ENCODE measurements at regions not wholly inside any gene's neighbourhood (a gene's known extent, or its start where the extent isn't known, plus 50 kb on each side); places are given as distances from the start of the nearest gene placed in this dataset.

DNA sequence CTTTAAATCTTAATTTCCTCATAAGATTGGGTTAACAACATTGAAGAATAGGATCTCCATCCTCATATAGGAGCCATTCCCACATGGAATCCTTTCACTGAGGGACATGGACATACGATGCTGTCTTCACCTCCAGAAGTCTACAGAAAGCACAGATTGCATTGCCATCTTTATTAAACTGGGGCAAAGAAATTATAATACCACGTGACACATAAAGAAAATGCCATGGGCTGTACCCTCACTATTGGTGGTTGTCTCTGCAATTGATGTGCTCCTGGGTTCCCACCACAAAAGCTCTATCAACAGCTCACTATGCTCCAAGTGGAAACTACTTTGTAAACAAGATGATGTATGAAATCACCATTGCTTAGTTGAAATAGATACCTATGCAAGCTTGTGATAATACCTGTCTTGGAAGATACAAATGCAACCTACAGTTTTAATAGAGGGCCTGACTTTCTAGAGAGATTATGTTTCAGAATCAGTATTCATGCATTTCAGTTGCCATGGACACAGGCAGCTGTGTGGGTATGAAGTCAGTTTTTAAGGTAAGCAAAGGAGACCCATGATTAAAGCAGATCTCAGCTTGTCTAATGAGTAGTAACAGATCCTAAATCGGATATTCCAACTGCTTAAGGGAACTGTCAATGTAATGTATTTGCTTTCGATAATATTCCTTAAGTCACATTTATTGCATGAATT lies 337.0 kb downstream of the RAD51AP2 start:
- TF ChIP-seq POLR2A (IDR thresholded peaks at IDR 0.05; ENCODE audit: low read depth, low read length), result no peak
- no peak for DNase-seq (ENCODE audit: insufficient read length)
- no peak for FAIRE-seq

DNA sequence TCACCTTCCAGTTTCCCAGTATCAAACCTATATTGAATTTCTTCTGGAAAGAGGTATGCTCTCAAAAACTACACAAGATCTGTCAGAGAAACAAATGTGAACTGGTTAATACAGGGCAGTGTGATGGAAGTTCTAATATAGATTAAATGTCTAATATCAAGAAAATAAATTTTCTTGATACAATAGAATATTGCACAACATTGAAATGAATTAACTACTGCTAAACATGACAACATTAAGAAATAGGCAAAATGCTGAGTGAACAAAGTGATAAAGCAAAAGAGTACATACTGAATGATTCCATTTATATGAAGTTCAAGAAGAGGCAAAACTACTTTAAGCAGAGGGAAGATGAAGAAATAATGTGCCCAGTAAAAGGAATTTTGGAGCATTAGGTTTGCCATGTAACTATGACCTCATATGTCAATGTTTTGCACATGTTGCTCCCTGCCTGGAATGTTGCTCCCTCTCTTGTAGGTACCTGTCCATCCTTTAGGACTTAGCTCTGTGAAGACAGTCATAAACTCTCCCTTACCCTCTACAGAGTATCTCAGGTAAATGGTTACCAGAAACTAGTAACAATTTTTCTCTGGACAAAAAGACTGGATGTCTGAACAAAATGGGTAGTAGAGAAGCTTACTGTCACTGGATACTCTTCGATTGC lies 339.0 kb downstream of the RAD51AP2 start:
- no peak for DNase-seq (ENCODE audit: insufficient read length)
- no peak for FAIRE-seq
- TF ChIP-seq TAF1 (IDR thresholded peaks at IDR 0.05; ENCODE audit: borderline replicate concordance, low read depth, low read length), result no peak
- no peak for TF ChIP-seq POLR2AphosphoS5 (IDR thresholded peaks at IDR 0.05; ENCODE audit: low read depth, low read length)
- TF ChIP-seq POLR2A (IDR thresholded peaks at IDR 0.05; ENCODE audit: low read depth, low read length), result no peak

DNA sequence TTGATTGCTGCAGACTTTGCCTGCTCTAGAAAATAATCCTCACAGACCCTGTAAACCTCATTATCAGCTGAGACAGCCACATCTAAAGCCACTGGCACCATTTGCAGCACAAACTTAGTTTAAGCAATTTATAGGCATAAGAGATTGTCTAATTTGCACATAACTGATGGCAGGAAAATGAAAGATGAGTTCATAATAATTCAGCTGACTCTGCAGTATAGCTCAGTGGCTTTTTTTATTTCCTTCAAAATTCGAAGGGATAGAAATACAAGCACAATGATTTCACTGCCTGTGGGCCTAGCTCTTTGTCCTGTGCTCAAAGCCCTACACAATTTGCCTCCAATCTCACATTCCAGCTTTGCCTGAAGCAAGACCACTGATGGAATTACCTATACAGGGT lies 341.2 kb downstream of the RAD51AP2 start:
- FAIRE-seq, result no peak
- TF ChIP-seq POLR2AphosphoS5 (IDR thresholded peaks at IDR 0.05; ENCODE audit: low read depth, low read length), result no peak
- no peak for TF ChIP-seq TAF1 (IDR thresholded peaks at IDR 0.05; ENCODE audit: borderline replicate concordance, low read depth, low read length)
- TF ChIP-seq POLR2A (IDR thresholded peaks at IDR 0.05; ENCODE audit: low read depth, low read length), result no peak

DNA sequence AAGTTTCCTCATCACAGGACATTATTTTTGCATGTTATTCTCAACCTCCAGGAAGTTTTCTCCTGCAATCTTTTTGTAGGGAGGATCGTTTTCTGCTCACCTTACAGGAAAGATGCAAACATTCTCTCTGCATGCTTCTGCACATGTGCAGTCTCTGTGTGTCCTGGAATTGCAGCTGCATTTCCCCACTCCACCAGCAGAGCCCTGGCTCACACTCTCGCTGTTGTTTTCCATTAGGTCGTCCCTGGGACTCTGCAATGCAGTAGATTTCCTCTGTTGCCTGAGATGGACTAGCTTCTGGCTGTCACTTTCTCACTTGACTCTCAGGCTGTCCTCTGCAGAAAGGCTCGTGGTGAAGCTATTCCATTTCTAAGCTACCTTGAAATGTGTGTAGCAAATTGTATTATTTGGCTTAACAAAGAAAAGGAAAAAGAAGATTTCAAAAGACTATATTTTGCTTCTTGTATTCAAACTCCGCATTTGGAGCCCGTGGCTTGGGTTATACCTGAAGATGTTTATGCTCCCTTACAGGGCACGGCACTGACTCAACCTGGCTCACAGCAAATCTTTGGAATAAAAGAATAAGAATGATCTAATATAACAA lies 346.7 kb downstream of the RAD51AP2 start:
- TF ChIP-seq TAF1 (IDR thresholded peaks at IDR 0.05; ENCODE audit: borderline replicate concordance, low read depth, low read length), result no peak
- no peak for TF ChIP-seq POLR2AphosphoS5 (IDR thresholded peaks at IDR 0.05; ENCODE audit: low read depth, low read length)
- TF ChIP-seq POLR2A (IDR thresholded peaks at IDR 0.05; ENCODE audit: low read depth, low read length), result no peak
- DNase-seq (ENCODE audit: insufficient read length), result no peak
- no peak for FAIRE-seq

More for the DNA sequence above, 341.2 kb downstream of the RAD51AP2 start:
- no peak for DNase-seq (ENCODE audit: insufficient read length)

DNA sequence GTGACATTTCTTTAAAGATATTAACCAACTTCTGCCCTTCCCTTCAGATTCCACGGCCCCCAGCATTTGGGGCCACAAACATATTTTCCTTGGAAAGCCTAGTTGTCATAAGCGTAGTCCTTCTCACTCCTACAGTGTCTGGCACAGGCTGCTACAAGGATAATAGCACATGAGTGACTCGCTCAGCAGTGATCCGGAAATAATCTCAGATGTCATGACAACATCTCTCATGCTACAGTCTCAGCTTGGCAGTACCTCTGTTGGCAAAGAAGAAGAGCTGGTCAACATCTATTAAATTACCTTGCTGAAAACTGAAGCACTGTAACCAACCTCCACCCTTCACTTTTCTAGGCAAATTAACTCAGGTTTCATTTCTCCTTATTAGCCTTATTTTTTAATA lies 351.7 kb downstream of the RAD51AP2 start:
- FAIRE-seq (no peak), DNase-seq (ENCODE audit: insufficient read length) (no peak)

DNA sequence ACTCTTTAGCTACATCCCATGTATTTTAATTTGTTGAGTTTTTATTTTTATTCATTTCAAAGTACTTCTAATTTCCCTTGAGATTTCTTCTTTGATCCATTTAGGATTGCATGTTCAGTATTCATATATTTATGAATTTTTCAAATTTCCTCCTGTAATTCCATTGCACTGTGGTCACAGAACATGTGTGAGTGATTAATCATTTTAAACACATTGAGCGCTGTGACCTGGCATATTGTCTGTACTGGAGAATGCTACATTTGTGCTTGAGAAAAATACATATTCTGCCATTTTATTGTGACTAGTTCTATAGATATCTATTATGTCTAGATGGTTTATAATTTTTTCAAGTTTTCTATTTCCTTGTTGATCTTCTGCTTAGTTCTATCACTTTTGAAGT lies 353.7 kb downstream of the RAD51AP2 start:
- no peak for DNase-seq (ENCODE audit: insufficient read length)
- TF ChIP-seq TAF1 (IDR thresholded peaks at IDR 0.05; ENCODE audit: borderline replicate concordance, low read depth, low read length) (no peak), POLR2A (IDR thresholded peaks at IDR 0.05; ENCODE audit: low read depth, low read length) (no peak), POLR2AphosphoS5 (IDR thresholded peaks at IDR 0.05; ENCODE audit: low read depth, low read length) (no peak)
- FAIRE-seq, result no peak

More for the DNA sequence above, 351.7 kb downstream of the RAD51AP2 start:
- TF ChIP-seq POLR2AphosphoS5 (IDR thresholded peaks at IDR 0.05; ENCODE audit: low read depth, low read length) (no peak), POLR2A (IDR thresholded peaks at IDR 0.05; ENCODE audit: low read depth, low read length) (no peak), TAF1 (IDR thresholded peaks at IDR 0.05; ENCODE audit: borderline replicate concordance, low read depth, low read length) (no peak)

DNA sequence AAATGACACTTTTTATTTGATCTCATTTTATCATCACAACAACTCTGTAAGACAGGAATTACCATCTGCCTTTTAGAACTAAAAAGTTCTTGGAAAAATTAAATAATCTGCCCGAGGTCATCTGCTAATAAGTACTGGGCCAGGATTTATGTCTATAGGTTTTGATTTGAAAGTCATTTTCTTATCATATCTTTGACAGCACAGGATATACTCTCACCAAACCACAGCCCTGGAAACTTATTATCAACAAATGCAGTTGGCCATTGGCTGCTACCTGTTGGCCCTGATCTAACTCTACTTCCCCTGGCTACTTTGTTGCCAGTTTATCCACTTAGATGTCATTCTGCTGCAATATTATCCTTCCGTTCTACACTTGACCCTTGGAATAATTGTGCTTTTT lies 354.6 kb downstream of the RAD51AP2 start:
- DNase-seq (ENCODE audit: insufficient read length), result no peak
- TF ChIP-seq POLR2AphosphoS5 (IDR thresholded peaks at IDR 0.05; ENCODE audit: low read depth, low read length), result no peak
- TF ChIP-seq POLR2A (IDR thresholded peaks at IDR 0.05; ENCODE audit: low read depth, low read length), result no peak
- TF ChIP-seq TAF1 (IDR thresholded peaks at IDR 0.05; ENCODE audit: borderline replicate concordance, low read depth, low read length), result no peak

DNA sequence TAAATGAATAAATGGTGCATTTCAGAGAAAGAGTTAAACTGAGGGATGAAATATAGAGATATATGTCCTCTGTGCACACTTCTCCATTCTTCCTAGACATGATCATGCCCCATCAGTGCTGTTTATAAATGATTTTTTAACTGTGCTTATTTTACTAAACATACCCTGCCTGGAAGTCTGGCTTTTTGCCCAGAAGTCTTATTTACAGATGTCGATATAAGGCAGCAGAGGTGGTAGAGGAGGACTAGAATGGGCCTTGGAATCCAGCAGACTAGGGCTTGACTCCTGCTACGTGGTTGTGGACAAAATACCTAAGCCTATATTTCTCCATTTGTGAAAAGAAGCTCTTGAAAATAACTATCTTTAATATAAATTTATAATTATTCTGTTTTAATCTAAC lies 355.5 kb downstream of the RAD51AP2 start:
- TF ChIP-seq TAF1 (IDR thresholded peaks at IDR 0.05; ENCODE audit: borderline replicate concordance, low read depth, low read length) (no peak), POLR2A (IDR thresholded peaks at IDR 0.05; ENCODE audit: low read depth, low read length) (no peak), POLR2AphosphoS5 (IDR thresholded peaks at IDR 0.05; ENCODE audit: low read depth, low read length) (no peak)
- FAIRE-seq (no peak), DNase-seq (ENCODE audit: insufficient read length) (no peak)

More for the DNA sequence above, 354.6 kb downstream of the RAD51AP2 start:
- no peak for FAIRE-seq

DNA sequence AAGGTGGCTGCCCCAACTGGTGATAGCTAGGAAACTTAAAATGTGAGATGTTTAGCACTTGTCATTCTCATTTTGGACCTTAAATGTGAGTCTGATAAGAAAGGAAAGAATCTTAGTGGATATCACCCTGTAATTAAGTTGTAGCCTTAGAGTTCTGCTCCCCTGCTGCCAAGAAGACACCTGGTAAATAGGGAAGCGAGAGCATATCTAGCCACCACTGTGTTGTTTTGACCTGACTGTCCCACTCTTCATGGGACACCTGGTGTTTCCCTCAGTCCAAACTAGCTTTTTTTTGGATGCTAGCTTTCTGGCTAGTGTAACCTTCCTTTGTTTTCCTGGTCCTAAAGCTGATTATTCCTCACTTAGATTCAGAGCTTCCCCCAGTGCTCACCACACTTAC lies 357.6 kb downstream of the RAD51AP2 start:
- FAIRE-seq, result no peak

DNA sequence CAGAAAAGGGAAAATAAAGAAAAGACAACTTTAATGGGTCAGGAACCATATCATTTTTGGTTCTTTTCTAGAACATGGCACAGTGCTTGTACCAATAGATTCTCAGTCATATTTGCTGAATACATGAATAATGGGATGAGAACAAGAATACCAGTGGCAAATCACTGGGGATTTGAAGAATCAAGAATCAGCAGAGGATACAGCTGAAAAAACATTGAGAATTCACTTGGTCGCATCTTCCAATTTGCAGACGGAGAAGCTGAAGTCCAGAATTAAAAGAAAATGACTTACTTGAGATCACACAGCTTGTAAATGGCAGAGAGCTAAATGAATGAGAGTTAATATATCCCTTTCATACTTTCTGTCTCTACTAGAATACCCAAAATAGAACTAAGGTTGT lies 362.2 kb downstream of the RAD51AP2 start:
- no peak for TF ChIP-seq TAF1 (IDR thresholded peaks at IDR 0.05; ENCODE audit: borderline replicate concordance, low read depth, low read length)
- no peak for TF ChIP-seq POLR2AphosphoS5 (IDR thresholded peaks at IDR 0.05; ENCODE audit: low read depth, low read length)
- no peak for TF ChIP-seq POLR2A (IDR thresholded peaks at IDR 0.05; ENCODE audit: low read depth, low read length)
- DNase-seq (ENCODE audit: insufficient read length) (no peak), FAIRE-seq (no peak)

More for the DNA sequence above, 357.6 kb downstream of the RAD51AP2 start:
- TF ChIP-seq TAF1 (IDR thresholded peaks at IDR 0.05; ENCODE audit: borderline replicate concordance, low read depth, low read length) (no peak), POLR2A (IDR thresholded peaks at IDR 0.05; ENCODE audit: low read depth, low read length) (no peak), POLR2AphosphoS5 (IDR thresholded peaks at IDR 0.05; ENCODE audit: low read depth, low read length) (no peak)
- DNase-seq (ENCODE audit: insufficient read length), result no peak

DNA sequence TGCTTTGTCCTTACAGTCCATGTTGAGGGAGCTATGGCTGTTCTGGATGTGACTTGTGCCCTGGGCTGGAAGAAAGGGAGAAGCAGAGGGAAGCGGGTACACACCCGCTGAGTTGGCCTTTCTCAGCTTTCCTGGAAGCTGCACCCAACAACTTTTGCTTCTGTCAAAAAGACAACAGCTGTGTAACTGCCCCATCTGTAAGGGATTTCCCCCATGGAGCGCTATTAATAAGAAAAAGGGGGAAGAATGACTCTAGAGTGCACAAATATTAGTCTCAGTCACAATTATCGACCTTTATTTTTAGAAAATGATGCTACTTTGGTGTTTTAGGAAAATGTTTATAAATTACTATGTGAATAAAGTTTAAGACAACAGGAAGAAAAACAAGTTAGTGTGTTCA lies 368.3 kb downstream of the RAD51AP2 start:
- FAIRE-seq, result no peak

More for the DNA sequence above, 368.3 kb downstream of the RAD51AP2 start:
- DNase-seq (ENCODE audit: insufficient read length), result no peak
- no peak for TF ChIP-seq TAF1 (IDR thresholded peaks at IDR 0.05; ENCODE audit: borderline replicate concordance, low read depth, low read length)
- TF ChIP-seq POLR2A (IDR thresholded peaks at IDR 0.05; ENCODE audit: low read depth, low read length), result no peak
- no peak for TF ChIP-seq POLR2AphosphoS5 (IDR thresholded peaks at IDR 0.05; ENCODE audit: low read depth, low read length)

Measured in GM12892 (cell line).